ENCODE measurements at regions not wholly inside any gene's neighbourhood (a gene's known extent, or its start where the extent isn't known, plus 50 kb on each side); places are given as distances from the start of the nearest gene placed in this dataset.
"Not testable (repeated sequence)": the region's sequence is repeated elsewhere in the genome, so short reads cannot be mapped to it uniquely, and the experiment has no call there.

- DNase-seq, result no peak
Observed at GRCh38 chr3:197430502-197430901, 125.3 kb downstream of the BDH1 start.

GRCh38 chr3:197428952-197429351 is 126.8 kb downstream of the BDH1 start:
- DNase-seq, result no peak

- DNase-seq, result peak; percentile 73
Observed at GRCh38 chr3:197428117-197428801, 127.5 kb downstream of the BDH1 start.

GRCh38 chr3:197427021-197427420 is 128.6 kb upstream of the DLG1 start:
- no peak for DNase-seq

- DNase-seq, result no peak
Observed at GRCh38 chr3:197426121-197426566, 127.7 kb upstream of the DLG1 start.

GRCh38 chr3:197425485-197426120 is 127.2 kb upstream of the DLG1 start:
- no peak for DNase-seq

GRCh38 chr3:197424674-197425484 is 126.5 kb upstream of the DLG1 start:
- DNase-seq, result no peak

GRCh38 chr3:197424266-197424665 is 125.9 kb upstream of the DLG1 start:
- DNase-seq, result no peak

GRCh38 chr3:197423376-197423775 is 125.0 kb upstream of the DLG1 start:
- DNase-seq, result no peak

GRCh38 chr3:197422506-197422905 is 124.1 kb upstream of the DLG1 start:
- no peak for DNase-seq

GRCh38 chr3:197421021-197421420 is 122.6 kb upstream of the DLG1 start:
- no peak for DNase-seq

- DNase-seq, result no peak
Observed at GRCh38 chr3:197420566-197420965, 122.2 kb upstream of the DLG1 start.

- DNase-seq, result no peak
Observed at GRCh38 chr3:197420115-197420514, 121.7 kb upstream of the DLG1 start.

- DNase-seq, result no peak
Observed at GRCh38 chr3:197419696-197420095, 121.3 kb upstream of the DLG1 start.

GRCh38 chr3:197417911-197418618 is 119.7 kb upstream of the DLG1 start:
- DNase-seq, result no peak

- DNase-seq, result no peak
Observed at GRCh38 chr3:197417441-197417840, 119.0 kb upstream of the DLG1 start.

- DNase-seq, result not testable (repeated sequence)
Observed at GRCh38 chr3:197411899-197412298, 113.5 kb upstream of the DLG1 start.

GRCh38 chr3:197410170-197410569 is 111.8 kb upstream of the DLG1 start:
- DNase-seq, result not testable (repeated sequence)

GRCh38 chr3:197408177-197408957 is 110.0 kb upstream of the DLG1 start:
- no peak for DNase-seq

- DNase-seq, result no peak
Observed at GRCh38 chr3:197407526-197407925, 109.1 kb upstream of the DLG1 start.

GRCh38 chr3:197407053-197407452 is 108.6 kb upstream of the DLG1 start:
- no peak for DNase-seq

GRCh38 chr3:197406266-197406665 is 107.9 kb upstream of the DLG1 start:
- DNase-seq, result no peak
